Mucosa of rectum (tissue), 2 donors: ENCODE measurements at regions not wholly inside any gene's neighbourhood (a gene's known extent, or its start where the extent isn't known, plus 50 kb on each side); places are given as distances from the start of the nearest gene placed in this dataset.

Source experiments
- H3K27ac ChIP-seq, 2 donors: one replicate each; pipeline ENCODE4 v1.7.0; 2013; ENCODE audit warnings: inconsistent platforms in 2 of 2, low read depth in 2 of 2, low read length in 2 of 2
- H3K27me3 ChIP-seq, 2 donors: one replicate each; pipeline ENCODE4 v1.7.0; 2013; ENCODE audit warnings: low read length in 2 of 2; ENCODE audit not compliant: control insufficient read depth in 2 of 2, insufficient read depth in 2 of 2
- H3K36me3 ChIP-seq, 2 donors: one replicate each; pipeline ENCODE4 v1.7.0; 2013; ENCODE audit warnings: low read length in 2 of 2; ENCODE audit not compliant: control insufficient read depth in 2 of 2, insufficient read depth in 2 of 2
- H3K4me1 ChIP-seq, 2 donors: one replicate each; pipeline ENCODE4 v1.7.0; 2013; ENCODE audit warnings: low read length in 2 of 2, mild to moderate bottlenecking in 1 of 2; ENCODE audit not compliant: control insufficient read depth in 2 of 2, insufficient read depth in 2 of 2
- H3K4me3 ChIP-seq, 2 donors: one replicate each; pipeline ENCODE4 v1.7.0; 2013; ENCODE audit warnings: low read length in 2 of 2
- H3K9ac ChIP-seq, 2 donors: one replicate each; pipeline ENCODE4 v1.7.0; 2013; ENCODE audit warnings: low read length in 2 of 2, low read depth in 1 of 2, mild to moderate bottlenecking in 1 of 2
- H3K9me3 ChIP-seq, 2 donors: one replicate each; pipeline ENCODE4 v1.7.0; 2013; ENCODE audit warnings: low read length in 2 of 2; ENCODE audit not compliant: control insufficient read depth in 2 of 2
- donor health status: healthy.
- donor health status: Normal muscosa, but diverticular disease.

GRCh38 chr6:17013701-17014100 is 88.1 kb upstream of the STMND1 start:
- Histone ChIP-seq H3K36me3 (no peaks in the 10 kb centered on the region), H3K27ac (no peak overlapping the region), H3K4me3 (no peak overlapping the region), H3K9me3 (no peaks in the 10 kb centered on the region), H3K27me3 (no peaks in the 10 kb centered on the region), H3K9ac (no peak overlapping the region), H3K4me1 (no peaks in the 10 kb centered on the region)

DNA sequence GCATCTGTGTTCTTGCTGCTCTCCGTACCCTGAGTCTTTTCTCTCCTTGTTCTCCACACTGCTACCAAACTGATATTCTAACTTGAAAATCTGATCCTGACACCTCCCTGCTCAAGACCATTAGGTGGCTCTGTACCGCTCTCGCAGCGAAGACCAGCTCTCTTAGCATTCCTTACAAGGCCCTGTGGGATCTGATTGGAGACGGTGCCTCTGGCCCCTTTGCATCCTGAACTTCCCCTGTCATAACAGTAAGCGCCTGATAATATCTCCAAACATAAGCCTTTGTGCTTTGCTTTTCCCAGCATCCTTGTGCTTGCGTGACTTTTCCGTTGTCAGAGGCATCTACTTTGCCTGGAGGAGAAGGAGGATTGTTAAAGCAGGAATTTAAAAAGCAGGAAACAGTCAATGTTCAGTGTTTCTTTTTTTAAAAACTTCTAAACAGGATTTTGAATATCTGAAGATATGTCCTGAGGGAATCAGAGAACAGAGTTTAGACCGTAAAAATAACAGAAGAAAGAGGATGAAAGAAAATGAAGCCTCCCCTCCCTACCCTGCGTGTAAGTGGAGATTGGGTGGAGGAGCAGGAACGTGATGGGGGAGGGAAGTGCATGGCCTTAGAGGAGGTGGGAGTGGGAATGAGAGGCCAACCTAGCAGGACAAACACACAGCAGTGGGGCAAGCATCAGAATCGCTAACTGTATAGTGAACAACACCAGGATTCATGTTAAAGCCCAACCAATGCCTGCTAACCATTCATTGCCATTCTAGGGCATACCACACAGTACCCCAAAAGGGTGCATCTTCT is 89.2 kb upstream of the STMND1 start:
- H3K4me3 ChIP-seq, result no peak overlapping the region
- no peak overlapping the region for H3K9ac ChIP-seq
- no peaks in the 10 kb centered on the region for H3K9me3 ChIP-seq
- H3K4me1 ChIP-seq, result no peaks in the 10 kb centered on the region
- no peaks in the 10 kb centered on the region for H3K36me3 ChIP-seq
- no peaks in the 10 kb centered on the region for H3K27me3 ChIP-seq
- peak overlapping the region in 1 of 2 donors; percentile 12 for H3K27ac ChIP-seq

DNA sequence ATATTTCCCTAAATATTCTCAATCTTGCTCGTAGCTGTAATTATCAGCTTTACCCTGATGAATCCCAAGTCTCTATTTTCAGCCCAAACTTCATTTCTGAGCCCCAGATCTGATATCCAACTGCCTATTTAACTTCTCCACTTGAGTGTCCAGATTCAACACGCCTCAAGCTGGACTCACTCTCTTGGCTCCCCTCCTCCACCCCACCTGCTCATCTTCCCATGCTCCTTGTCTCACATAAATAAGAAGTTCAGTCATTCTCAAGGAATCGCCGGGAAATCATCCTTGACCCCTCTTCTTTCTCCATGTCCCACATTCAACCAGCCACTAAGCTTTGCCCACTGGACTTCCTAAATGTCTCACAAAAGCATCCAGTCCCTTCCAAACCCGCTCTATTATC is 89.9 kb upstream of the STMND1 start:
- H3K27ac ChIP-seq, result no peak overlapping the region
- H3K9ac ChIP-seq, result no peak overlapping the region

DNA sequence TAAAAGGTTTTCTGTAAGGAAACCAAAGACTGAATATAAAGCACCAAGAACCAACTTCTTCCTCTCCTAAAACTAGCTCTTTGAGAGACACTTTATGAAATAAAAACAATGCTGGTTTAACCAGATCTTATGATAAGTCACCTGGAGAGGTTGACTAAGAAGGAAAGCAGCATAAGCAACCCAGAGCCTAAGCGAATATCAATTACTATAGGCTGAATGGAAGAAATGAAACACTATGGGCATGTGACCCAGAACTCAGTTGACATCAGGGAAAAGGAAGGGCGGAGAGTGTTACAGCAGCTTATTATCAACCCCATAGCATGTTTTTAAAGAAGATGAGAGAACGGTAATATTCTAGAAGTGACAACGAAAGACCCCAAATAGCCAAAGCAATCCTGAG is 94.1 kb upstream of the STMND1 start:
- Histone ChIP-seq H3K36me3 (no peaks in the 10 kb centered on the region), H3K4me1 (no peaks in the 10 kb centered on the region), H3K27me3 (no peaks in the 10 kb centered on the region), H3K9ac (no peak overlapping the region), H3K27ac (no peak overlapping the region), H3K4me3 (no peak overlapping the region), H3K9me3 (no peaks in the 10 kb centered on the region)

More for the DNA sequence above, 89.9 kb upstream of the STMND1 start:
- H3K9me3 ChIP-seq, result no peaks in the 10 kb centered on the region
- H3K4me1 ChIP-seq, result no peaks in the 10 kb centered on the region
- no peak overlapping the region for H3K4me3 ChIP-seq
- no peaks in the 10 kb centered on the region for H3K27me3 ChIP-seq
- no peaks in the 10 kb centered on the region for H3K36me3 ChIP-seq

DNA sequence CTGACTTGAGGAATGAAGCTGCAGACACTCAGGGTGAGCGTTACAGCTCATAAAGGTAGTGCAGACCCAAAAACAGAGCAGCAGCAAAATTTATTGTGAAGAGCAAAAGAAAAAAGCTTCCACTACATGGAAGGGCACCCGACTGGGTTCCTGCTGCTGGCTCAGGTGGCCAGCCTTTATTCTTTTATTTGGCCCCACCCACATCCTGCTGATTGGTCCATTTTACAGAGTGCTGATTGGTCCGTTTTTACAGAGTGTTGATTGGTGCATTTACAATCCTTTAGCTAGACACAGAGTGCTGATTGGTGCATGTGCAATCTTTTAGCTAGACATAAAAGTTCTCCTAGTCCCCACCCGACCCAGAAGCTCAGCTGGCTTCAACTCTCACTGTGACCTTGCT is 95.3 kb upstream of the STMND1 start:
- Histone ChIP-seq H3K36me3 (no peaks in the 10 kb centered on the region), H3K4me3 (no peak overlapping the region), H3K27ac (no peak overlapping the region), H3K9me3 (no peaks in the 10 kb centered on the region), H3K4me1 (no peaks in the 10 kb centered on the region), H3K9ac (no peak overlapping the region), H3K27me3 (no peaks in the 10 kb centered on the region)

DNA sequence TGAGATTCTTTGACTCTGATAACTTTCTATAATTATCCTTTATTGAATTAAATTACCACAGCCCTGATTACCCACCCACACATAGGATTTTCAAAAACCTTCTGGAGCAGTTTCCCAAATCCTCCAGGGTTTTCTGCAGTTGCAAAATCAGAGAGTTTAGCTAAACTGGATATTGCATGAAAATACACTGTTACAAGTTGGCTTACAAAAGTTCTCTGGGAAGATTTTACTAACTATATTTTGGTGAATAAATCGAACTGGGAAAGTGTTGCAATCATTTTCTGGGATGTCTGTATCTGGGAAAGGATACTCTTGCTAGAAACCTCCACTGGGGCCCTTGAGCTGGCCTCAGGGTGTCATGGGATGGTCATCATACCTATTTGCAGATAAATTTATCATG is 97.6 kb upstream of the STMND1 start:
- no peaks in the 10 kb centered on the region for H3K36me3 ChIP-seq
- H3K4me3 ChIP-seq, result no peak overlapping the region
- no peak overlapping the region for H3K9ac ChIP-seq
- H3K27ac ChIP-seq, result no peak overlapping the region
- H3K27me3 ChIP-seq, result peaks cover 0 to 3% of the 10 kb centered on the region in 2 donors
- no peaks in the 10 kb centered on the region for H3K4me1 ChIP-seq
- no peaks in the 10 kb centered on the region for H3K9me3 ChIP-seq

DNA sequence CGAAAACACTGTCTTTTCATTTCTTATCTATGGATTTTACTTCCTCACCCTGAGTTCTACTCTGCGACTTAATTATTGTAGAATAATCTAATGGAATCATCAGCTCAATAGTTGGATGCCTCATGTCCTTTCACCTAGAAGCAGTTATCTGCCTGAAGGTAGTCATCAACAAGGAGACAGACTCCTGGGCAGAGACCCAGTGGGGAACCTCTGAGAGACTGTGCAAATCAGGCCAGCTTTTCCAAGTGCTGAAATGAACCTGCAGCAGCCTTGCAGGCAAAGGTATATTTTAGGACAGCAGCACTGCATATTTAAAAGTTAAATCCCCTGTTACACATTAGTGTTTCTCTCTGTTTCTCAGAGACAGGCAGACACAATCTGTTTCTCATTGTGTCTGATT is 99.7 kb upstream of the STMND1 start:
- peaks cover 0 to 3% of the 10 kb centered on the region in 2 donors for H3K27me3 ChIP-seq
- no peaks in the 10 kb centered on the region for H3K9me3 ChIP-seq
- no peak overlapping the region for H3K4me3 ChIP-seq
- no peaks in the 10 kb centered on the region for H3K4me1 ChIP-seq
- no peak overlapping the region for H3K27ac ChIP-seq
- H3K9ac ChIP-seq, result no peak overlapping the region
- H3K36me3 ChIP-seq, result no peaks in the 10 kb centered on the region

DNA sequence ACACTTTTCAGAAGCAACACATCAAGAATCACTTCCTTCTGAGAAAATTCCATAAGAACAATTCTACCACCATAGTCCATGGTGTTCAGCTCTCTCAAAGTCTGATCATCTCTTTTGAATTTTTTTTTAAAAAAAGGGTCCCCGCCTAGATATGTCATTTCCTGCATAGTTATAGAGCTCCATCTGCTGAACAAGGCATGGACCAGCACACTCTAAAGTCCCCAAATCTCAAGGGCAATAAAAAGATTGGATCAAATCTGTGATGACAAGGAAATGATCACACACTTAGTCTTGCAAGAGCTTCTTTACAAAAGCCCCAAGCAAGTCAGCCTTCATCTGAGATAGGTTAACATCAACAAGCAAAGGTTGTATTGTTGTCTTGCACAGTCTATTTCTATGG is 100.7 kb upstream of the STMND1 start:
- H3K36me3 ChIP-seq, result no peaks in the 10 kb centered on the region
- H3K4me1 ChIP-seq, result no peaks in the 10 kb centered on the region
- no peaks in the 10 kb centered on the region for H3K9me3 ChIP-seq
- H3K27me3 ChIP-seq, result peaks cover 0 to 3% of the 10 kb centered on the region in 2 donors
- no peak overlapping the region for H3K9ac ChIP-seq
- no peak overlapping the region for H3K27ac ChIP-seq
- no peak overlapping the region for H3K4me3 ChIP-seq

- Histone ChIP-seq H3K27me3 (peaks cover 0 to 3% of the 10 kb centered on the region in 2 donors), H3K9me3 (no peaks in the 10 kb centered on the region), H3K9ac (no peak overlapping the region), H3K36me3 (no peaks in the 10 kb centered on the region), H3K4me1 (no peaks in the 10 kb centered on the region), H3K27ac (no peak overlapping the region), H3K4me3 (no peak overlapping the region)
These were observed 102.1 kb upstream of the STMND1 start for GRCh38 chr6:16999491-17000436.

DNA sequence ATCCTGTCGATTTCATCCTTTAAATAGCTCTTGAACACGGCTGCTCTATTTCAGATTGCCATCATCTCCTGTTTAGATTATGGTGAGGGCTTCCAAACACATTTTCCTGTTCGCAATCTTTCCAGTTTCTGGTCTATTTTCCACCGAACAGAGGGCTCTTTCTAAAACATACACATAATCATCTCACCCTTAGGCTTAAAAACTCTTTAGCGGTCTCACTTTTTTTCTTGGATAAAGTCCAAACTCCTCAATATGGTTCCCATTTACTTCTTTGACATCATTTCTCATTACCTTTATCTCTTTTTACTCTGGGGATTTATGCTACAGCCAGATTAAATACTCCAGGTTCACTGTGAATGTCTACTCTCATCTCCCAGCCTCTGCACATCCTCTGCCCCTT is 103.4 kb upstream of the STMND1 start:
- peaks cover 0 to 3% of the 10 kb centered on the region in 2 donors for H3K27me3 ChIP-seq
- H3K9ac ChIP-seq, result no peak overlapping the region
- no peak overlapping the region for H3K4me3 ChIP-seq
- H3K4me1 ChIP-seq, result no peaks in the 10 kb centered on the region
- no peaks in the 10 kb centered on the region for H3K9me3 ChIP-seq
- H3K27ac ChIP-seq, result no peak overlapping the region
- H3K36me3 ChIP-seq, result no peaks in the 10 kb centered on the region
